HepG2 (cell line): ENCODE measurements at regions not wholly inside any gene's neighbourhood (a gene's known extent, or its start where the extent isn't known, plus 50 kb on each side); places are given as distances from the start of the nearest gene placed in this dataset.
A peak's percentile ranks its signal among the peaks of the same experiment; 100 is the strongest.

Experiments used
- CEBPB ChIP-seq: IDR thresholded peaks from 2 replicates; pipeline ENCODE4 v1.6.1; 2011; ENCODE audit warnings: low read depth, low read length, improper control_type of control experiment, borderline replicate concordance
- MTA1 ChIP-seq: sonication (generic); formaldehyde crosslinking; IDR thresholded peaks from 2 replicates; pipeline ENCODE4 v1.4.0; 2020; ENCODE audit warnings: missing genetic modification reagents, mild to moderate bottlenecking, borderline replicate concordance
- NR2F6 ChIP-seq, 2 experiments: IDR thresholded peaks; 2 replicates each; pipeline ENCODE4 v1.6.1; 2016; ENCODE audit warnings: antibody characterized with exemption in 1 of 2, mild to moderate bottlenecking in 1 of 2
- RARA ChIP-seq: IDR thresholded peaks from 2 replicates; pipeline ENCODE4 v1.6.1; 2016; ENCODE audit warnings: missing genetic modification reagents, missing compliant biosample characterization
- SAFB2 ChIP-seq: sonication (generic); formaldehyde crosslinking; IDR thresholded peaks from 2 replicates; pipeline ENCODE4 v1.5.1; 2020; ENCODE audit warnings: missing genetic modification reagents, low read depth, mild to moderate bottlenecking, borderline replicate concordance
- SSRP1 ChIP-seq: IDR thresholded peaks from 2 replicates; pipeline ENCODE4 v1.6.1; 2016; ENCODE audit warnings: control low read depth
- ZFY ChIP-seq: sonication (generic); formaldehyde crosslinking; IDR thresholded peaks from 2 replicates; pipeline ENCODE4 v1.4.0; 2020; ENCODE audit warnings: missing genetic modification reagents
- ZKSCAN8 ChIP-seq: IDR thresholded peaks from 2 replicates; pipeline ENCODE4 v1.6.1; 2016; ENCODE audit warnings: borderline replicate concordance, missing genetic modification reagents, missing compliant biosample characterization
- ZNF121 ChIP-seq: sonication (generic); formaldehyde crosslinking; IDR thresholded peaks from 2 replicates; pipeline ENCODE4 v1.5.0; 2020; ENCODE audit warnings: mild to moderate bottlenecking, missing genetic modification reagents
- ZNF333 ChIP-seq: sonication (generic); formaldehyde crosslinking; IDR thresholded peaks from 2 replicates; pipeline ENCODE4 v1.4.0; 2020; ENCODE audit warnings: mild to moderate bottlenecking, missing genetic modification reagents, borderline replicate concordance
- ZNF430 ChIP-seq: sonication (generic); formaldehyde crosslinking; IDR thresholded peaks from 2 replicates; pipeline ENCODE4 v1.9.0; 2021; ENCODE audit warnings: mild to moderate bottlenecking, missing genetic modification reagents
- ZNF660 ChIP-seq: sonication (generic); formaldehyde crosslinking; IDR thresholded peaks from 2 replicates; pipeline ENCODE4 v1.5.1; 2020; ENCODE audit warnings: mild to moderate bottlenecking, low read depth, missing genetic modification reagents, borderline replicate concordance
- ZSCAN29 ChIP-seq: sonication (generic); formaldehyde crosslinking; conservative IDR thresholded peaks from 2 replicates; pipeline ENCODE4 v1.4.0; 2020; ENCODE audit warnings: mild to moderate bottlenecking, missing genetic modification reagents
- ZSCAN31 ChIP-seq: sonication (generic); formaldehyde crosslinking; IDR thresholded peaks from 2 replicates; pipeline ENCODE4 v1.5.0; 2020; ENCODE audit warnings: low read depth, mild to moderate bottlenecking, missing genetic modification reagents
- TF ChIP-seq, protein P1 (sequence below): sonication (generic); formaldehyde crosslinking; IDR thresholded peaks from 2 replicates; pipeline ENCODE4 v1.4.0; 2020; ENCODE audit warnings: missing genetic modification reagents, borderline replicate concordance
- TF ChIP-seq, protein P2 (sequence below): IDR thresholded peaks from 2 replicates; pipeline ENCODE4 v1.6.1; 2016; ENCODE audit warnings: mild to moderate bottlenecking
- TF ChIP-seq, protein P3 (sequence below): sonication (generic); formaldehyde crosslinking; IDR thresholded peaks from 2 replicates; pipeline ENCODE4 v1.5.1; 2020; ENCODE audit warnings: mild to moderate bottlenecking, moderate library complexity, missing genetic modification reagents
- TF ChIP-seq, protein P4 (sequence below): sonication (generic); formaldehyde crosslinking; IDR thresholded peaks from 2 replicates; pipeline ENCODE4 v1.4.0; 2020; ENCODE audit warnings: missing genetic modification reagents
- TF ChIP-seq, protein P5 (sequence below): sonication (generic); formaldehyde crosslinking; IDR thresholded peaks from 2 replicates; pipeline ENCODE4 v1.4.0; 2020; ENCODE audit warnings: missing genetic modification reagents, mild to moderate bottlenecking, borderline replicate concordance

DNA sequence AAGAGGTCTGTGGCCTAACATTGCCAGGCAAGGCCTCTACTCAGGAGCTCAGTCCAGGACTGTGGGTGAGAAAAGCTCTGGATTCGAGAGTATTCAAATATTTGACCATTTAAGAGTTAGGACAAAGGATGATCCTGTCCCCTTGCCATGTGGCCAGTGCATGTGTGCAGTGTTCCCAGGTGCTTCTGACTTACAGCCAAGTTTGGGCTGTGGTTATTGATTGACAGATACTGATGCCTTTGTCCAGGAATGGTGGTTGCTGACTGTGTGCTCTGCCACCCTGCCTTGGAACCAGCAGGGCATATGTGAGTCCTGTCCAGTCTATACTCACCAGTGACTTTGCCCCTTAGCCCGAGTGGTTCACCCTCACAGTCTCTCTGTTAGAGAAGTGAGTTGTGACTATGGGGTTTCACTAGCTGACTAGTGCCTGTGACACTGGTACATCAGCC is 51.9 kb downstream of the GARRE1 start (continued):
- peak; percentile 48; the same call in 1 of the 2 replicates for TF ChIP-seq ZSCAN31 (CRISPR knock-in tag)
- TF ChIP-seq, protein P1, sequence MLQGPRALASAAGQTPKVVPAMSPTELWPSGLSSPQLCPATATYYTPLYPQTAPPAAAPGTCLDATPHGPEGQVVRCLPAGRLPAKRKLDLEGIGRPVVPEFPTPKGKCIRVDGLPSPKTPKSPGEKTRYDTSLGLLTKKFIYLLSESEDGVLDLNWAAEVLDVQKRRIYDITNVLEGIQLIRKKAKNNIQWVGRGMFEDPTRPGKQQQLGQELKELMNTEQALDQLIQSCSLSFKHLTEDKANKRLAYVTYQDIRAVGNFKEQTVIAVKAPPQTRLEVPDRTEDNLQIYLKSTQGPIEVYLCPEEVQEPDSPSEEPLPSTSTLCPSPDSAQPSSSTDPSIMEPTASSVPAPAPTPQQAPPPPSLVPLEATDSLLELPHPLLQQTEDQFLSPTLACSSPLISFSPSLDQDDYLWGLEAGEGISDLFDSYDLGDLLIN (CRISPR knock-in tag) = no peak
- no peak for TF ChIP-seq ZSCAN29 (CRISPR knock-in tag)
- TF ChIP-seq MTA1 (CRISPR knock-in tag) = no peak
- TF ChIP-seq, protein P2, sequence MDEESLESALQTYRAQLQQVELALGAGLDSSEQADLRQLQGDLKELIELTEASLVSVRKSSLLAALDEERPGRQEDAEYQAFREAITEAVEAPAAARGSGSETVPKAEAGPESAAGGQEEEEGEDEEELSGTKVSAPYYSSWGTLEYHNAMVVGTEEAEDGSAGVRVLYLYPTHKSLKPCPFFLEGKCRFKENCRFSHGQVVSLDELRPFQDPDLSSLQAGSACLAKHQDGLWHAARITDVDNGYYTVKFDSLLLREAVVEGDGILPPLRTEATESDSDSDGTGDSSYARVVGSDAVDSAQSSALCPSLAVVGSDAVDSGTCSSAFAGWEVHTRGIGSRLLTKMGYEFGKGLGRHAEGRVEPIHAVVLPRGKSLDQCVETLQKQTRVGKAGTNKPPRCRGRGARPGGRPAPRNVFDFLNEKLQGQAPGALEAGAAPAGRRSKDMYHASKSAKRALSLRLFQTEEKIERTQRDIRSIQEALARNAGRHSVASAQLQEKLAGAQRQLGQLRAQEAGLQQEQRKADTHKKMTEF (CRISPR knock-in tag) = peak; percentile 72; the same call in 1 of the 2 replicates
- peak; percentile 39; the same call in 1 of the 2 replicates for TF ChIP-seq RARA (CRISPR knock-in tag)
- TF ChIP-seq SAFB2 (CRISPR knock-in tag) = no peak
- TF ChIP-seq, protein P3, sequence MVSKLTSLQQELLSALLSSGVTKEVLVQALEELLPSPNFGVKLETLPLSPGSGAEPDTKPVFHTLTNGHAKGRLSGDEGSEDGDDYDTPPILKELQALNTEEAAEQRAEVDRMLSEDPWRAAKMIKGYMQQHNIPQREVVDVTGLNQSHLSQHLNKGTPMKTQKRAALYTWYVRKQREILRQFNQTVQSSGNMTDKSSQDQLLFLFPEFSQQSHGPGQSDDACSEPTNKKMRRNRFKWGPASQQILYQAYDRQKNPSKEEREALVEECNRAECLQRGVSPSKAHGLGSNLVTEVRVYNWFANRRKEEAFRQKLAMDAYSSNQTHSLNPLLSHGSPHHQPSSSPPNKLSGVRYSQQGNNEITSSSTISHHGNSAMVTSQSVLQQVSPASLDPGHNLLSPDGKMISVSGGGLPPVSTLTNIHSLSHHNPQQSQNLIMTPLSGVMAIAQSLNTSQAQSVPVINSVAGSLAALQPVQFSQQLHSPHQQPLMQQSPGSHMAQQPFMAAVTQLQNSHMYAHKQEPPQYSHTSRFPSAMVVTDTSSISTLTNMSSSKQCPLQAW (CRISPR knock-in tag) = peak; percentile 90
- TF ChIP-seq ZKSCAN8 (CRISPR knock-in tag) = 0 out of 2 replicates have a peak, but pooled peaks have one; percentile 45
- no peak for TF ChIP-seq ZNF333 (CRISPR knock-in tag)
- TF ChIP-seq ZNF660 (CRISPR knock-in tag) = no peak
- TF ChIP-seq, protein P4, sequence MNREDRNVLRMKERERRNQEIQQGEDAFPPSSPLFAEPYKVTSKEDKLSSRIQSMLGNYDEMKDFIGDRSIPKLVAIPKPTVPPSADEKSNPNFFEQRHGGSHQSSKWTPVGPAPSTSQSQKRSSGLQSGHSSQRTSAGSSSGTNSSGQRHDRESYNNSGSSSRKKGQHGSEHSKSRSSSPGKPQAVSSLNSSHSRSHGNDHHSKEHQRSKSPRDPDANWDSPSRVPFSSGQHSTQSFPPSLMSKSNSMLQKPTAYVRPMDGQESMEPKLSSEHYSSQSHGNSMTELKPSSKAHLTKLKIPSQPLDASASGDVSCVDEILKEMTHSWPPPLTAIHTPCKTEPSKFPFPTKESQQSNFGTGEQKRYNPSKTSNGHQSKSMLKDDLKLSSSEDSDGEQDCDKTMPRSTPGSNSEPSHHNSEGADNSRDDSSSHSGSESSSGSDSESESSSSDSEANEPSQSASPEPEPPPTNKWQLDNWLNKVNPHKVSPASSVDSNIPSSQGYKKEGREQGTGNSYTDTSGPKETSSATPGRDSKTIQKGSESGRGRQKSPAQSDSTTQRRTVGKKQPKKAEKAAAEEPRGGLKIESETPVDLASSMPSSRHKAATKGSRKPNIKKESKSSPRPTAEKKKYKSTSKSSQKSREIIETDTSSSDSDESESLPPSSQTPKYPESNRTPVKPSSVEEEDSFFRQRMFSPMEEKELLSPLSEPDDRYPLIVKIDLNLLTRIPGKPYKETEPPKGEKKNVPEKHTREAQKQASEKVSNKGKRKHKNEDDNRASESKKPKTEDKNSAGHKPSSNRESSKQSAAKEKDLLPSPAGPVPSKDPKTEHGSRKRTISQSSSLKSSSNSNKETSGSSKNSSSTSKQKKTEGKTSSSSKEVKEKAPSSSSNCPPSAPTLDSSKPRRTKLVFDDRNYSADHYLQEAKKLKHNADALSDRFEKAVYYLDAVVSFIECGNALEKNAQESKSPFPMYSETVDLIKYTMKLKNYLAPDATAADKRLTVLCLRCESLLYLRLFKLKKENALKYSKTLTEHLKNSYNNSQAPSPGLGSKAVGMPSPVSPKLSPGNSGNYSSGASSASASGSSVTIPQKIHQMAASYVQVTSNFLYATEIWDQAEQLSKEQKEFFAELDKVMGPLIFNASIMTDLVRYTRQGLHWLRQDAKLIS (CRISPR knock-in tag) = no peak
- no peak for TF ChIP-seq SSRP1 (CRISPR knock-in tag)
- TF ChIP-seq CEBPB = no peak
- TF ChIP-seq ZFY (CRISPR knock-in tag) = peak; percentile 76
- TF ChIP-seq NR2F6 (IDR thresholded peaks at IDR 0.05) = no peak
- TF ChIP-seq NR2F6 (CRISPR knock-in tag; IDR thresholded peaks at IDR 0.05) = peak; percentile 36; the same call in 1 of the 2 replicates
- TF ChIP-seq, protein P5, sequence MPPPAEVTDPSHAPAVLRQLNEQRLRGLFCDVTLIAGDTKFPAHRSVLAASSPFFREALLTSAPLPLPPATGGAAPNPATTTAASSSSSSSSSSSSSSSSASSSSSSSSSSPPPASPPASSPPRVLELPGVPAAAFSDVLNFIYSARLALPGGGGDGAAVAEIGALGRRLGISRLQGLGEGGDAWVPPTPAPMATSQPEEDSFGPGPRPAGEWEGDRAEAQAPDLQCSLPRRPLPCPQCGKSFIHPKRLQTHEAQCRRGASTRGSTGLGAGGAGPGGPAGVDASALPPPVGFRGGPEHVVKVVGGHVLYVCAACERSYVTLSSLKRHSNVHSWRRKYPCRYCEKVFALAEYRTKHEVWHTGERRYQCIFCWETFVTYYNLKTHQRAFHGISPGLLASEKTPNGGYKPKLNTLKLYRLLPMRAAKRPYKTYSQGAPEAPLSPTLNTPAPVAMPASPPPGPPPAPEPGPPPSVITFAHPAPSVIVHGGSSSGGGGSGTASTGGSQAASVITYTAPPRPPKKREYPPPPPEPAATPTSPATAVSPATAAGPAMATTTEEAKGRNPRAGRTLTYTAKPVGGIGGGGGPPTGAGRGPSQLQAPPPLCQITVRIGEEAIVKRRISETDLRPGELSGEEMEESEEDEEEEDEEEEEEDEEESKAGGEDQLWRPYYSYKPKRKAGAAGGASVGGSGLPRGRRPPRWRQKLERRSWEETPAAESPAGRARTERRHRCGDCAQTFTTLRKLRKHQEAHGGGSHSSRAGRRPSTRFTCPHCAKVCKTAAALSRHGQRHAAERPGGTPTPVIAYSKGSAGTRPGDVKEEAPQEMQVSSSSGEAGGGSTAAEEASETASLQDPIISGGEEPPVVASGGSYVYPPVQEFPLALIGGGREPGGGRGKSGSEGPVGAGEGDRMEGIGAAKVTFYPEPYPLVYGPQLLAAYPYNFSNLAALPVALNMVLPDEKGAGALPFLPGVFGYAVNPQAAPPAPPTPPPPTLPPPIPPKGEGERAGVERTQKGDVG (CRISPR knock-in tag) = no peak
- no peak for TF ChIP-seq ZNF121 (CRISPR knock-in tag)
- no peak for TF ChIP-seq ZNF430 (CRISPR knock-in tag)
